CD4-positive, alpha-beta T cell (primary cell): ENCODE measurements at regions not wholly inside any gene's neighbourhood (a gene's known extent, or its start where the extent isn't known, plus 50 kb on each side); places are given as distances from the start of the nearest gene placed in this dataset.

Source experiments
- ATAC-seq: fragments of 200-7000 bp; cut with Tn5 transposase; one replicate; pipeline ENCODE4 v1.10.0; 2022; ENCODE audit warnings: mild to moderate bottlenecking; ENCODE audit not compliant: poor library complexity
- CTCF ChIA-PET: fragments of 350-600 bp; sonication (Branson Sonifier 250); formaldehyde crosslinking; loops from one replicate; lab custom pipeline; 2021; ENCODE audit warnings: antibody characterized with exemption, inconsistent platforms; lab: Charles Lee
- POLR2A ChIA-PET: fragments of 350-600 bp; sonication (Branson Sonifier 250); formaldehyde crosslinking; loops from one replicate; lab custom pipeline; 2021; ENCODE audit warnings: antibody characterized with exemption, inconsistent platforms; lab: Charles Lee
- DNase-seq, 14 experiments: peaks; one replicate each; pipeline ENCODE4 v3.0.0-alpha.2; 2013 to 2020; ENCODE audit warnings: mixed read lengths in 2 of 14
- H3K27ac ChIP-seq, 2 donors: one replicate each; pipeline versions ENCODE4 v1.5.1 to v1.7.0; 2013; ENCODE audit warnings: low read length in 2 of 2, low read depth in 1 of 2, mild to moderate bottlenecking in 1 of 2
- H3K27me3 ChIP-seq, 2 experiments: 1 replicate in 1 of 2; 2 replicates in 1 of 2; pipeline versions ENCODE4 v1.6.1 to v1.7.0; 2013; ENCODE audit warnings: low read length in 2 of 2, control low read depth in 1 of 2, mild to moderate bottlenecking in 1 of 2, moderate library complexity in 1 of 2; ENCODE audit not compliant: insufficient read depth in 2 of 2, control insufficient read depth in 1 of 2
- H3K36me3 ChIP-seq: one replicate; pipeline ENCODE4 v1.6.1; 2013; ENCODE audit warnings: low read length, control low read depth; ENCODE audit not compliant: insufficient read depth
- H3K4me1 ChIP-seq: one replicate; pipeline ENCODE4 v1.6.1; 2013; ENCODE audit warnings: low read length, control low read depth; ENCODE audit not compliant: insufficient read depth
- H3K4me3 ChIP-seq: one replicate; pipeline ENCODE4 v1.5.1; 2013; ENCODE audit warnings: mild to moderate bottlenecking, low read length, moderate library complexity
- H3K9me3 ChIP-seq, 2 experiments: 1 replicate in 1 of 2; 2 replicates in 1 of 2; pipeline versions ENCODE4 v1.6.1 to v1.7.0; 2013; ENCODE audit warnings: low read length in 2 of 2, mild to moderate bottlenecking in 2 of 2, control low read depth in 1 of 2, moderate library complexity in 1 of 2; ENCODE audit not compliant: control insufficient read depth in 1 of 2, insufficient read depth in 1 of 2
- H3K27ac Mint-ChIP-seq: one replicate; pipeline ENCODE4 v1.8.0; 2020; ENCODE audit warnings: mixed read lengths
- H3K27me3 Mint-ChIP-seq: one replicate; pipeline ENCODE4 v1.8.0; 2021; ENCODE audit warnings: mixed read lengths
- H3K36me3 Mint-ChIP-seq: one replicate; pipeline ENCODE4 v1.8.0; 2021; ENCODE audit warnings: low read depth, mixed read lengths
- H3K4me1 Mint-ChIP-seq: one replicate; pipeline ENCODE4 v1.8.0; 2021; ENCODE audit warnings: low read depth, mixed read lengths
- H3K4me3 Mint-ChIP-seq: one replicate; pipeline ENCODE4 v1.8.0; 2020; ENCODE audit warnings: mild to moderate bottlenecking, mixed read lengths
- H3K9me3 Mint-ChIP-seq: one replicate; pipeline ENCODE4 v1.8.0; 2020; ENCODE audit warnings: mixed read lengths
- intact Hi-C, 2 experiments: fragments of 100-400 bp; cut with DNase I in 1 of 2; cut with micrococcal nuclease in 1 of 2; formaldehyde crosslinking; loops; one replicate each; pipeline versions ENCODE4 v1.15.1 to v1.9.0; 2023 to 2025; cut with DNase I, micrococcal nuclease
- TF ChIP-seq, protein P1 (sequence below): fragments of 200-600 bp; IDR thresholded peaks from one replicate; pipeline ENCODE4 v1.8.0; 2022; ENCODE audit warnings: antibody characterized with exemption, mild to moderate bottlenecking

DNA sequence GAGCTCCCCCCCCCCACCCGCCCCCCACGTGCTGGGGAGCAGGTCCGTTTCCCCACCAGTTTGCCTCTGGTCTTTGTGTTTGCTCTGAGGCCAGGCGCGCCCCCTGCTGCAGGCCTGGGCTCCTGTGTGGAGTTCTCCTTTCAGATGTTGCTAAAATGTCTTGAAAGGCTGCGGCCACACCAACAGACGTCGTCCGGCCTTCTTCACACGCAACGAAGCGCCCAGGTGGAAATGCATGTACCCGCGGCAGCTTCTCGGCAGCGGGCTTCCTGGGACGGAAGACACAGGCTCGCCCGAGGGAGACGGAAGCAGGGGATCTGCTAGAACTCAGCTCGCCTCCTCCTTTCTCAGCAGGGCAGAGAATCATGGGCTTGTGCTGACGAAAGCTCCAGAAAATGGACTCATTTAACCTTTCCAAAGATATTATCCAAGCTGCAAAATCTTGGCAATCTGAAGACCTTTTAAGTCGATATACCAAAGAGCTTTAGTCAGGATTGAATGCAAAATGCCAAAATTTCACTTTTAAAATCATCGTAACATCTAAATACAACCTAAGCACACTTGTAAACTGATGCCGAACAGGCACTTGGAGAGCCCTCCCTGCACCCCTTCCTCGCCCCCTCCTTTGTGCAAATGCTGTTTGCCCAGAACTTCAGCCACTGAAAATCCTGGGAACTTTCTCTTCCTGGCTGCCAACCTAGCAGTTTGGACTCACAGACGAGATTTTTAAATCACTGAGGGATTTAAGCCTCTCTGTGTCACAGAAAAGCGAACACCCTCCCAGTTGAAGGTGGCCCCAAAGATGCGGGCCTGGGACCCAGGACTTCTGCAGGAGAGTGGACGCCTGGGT lies 125.5 kb upstream of the ZNF516 start:
- peak in 9 of 14 experiments; percentile 4 to 54 (median 16) for DNase-seq
- intact Hi-C loops: loop anchor here (1.0 to 2.0 kb wide), 2 partner anchors 221 to 222 kb away; no protein-coding TSS in a partner anchor
- Histone ChIP-seq H3K4me3 (no peak overlapping the region), H3K27me3 (peaks cover 4 to 10% of the 10 kb centered on the region in 2 experiments), H3K9me3 (no peaks in the 10 kb centered on the region), H3K27ac (no peak overlapping the region), H3K4me1 (peaks cover 5% of the 10 kb centered on the region), H3K36me3 (no peaks in the 10 kb centered on the region)
- Mint-ChIP-seq H3K27me3 (peaks cover 53% of the 10 kb centered on the region), H3K36me3 (no peaks in the 10 kb centered on the region), H3K4me1 (peaks cover 19% of the 10 kb centered on the region), H3K9me3 (no peaks in the 10 kb centered on the region), H3K27ac (no peak overlapping the region), H3K4me3 (peak overlapping the region; percentile 74)
- TF ChIP-seq, protein P1, sequence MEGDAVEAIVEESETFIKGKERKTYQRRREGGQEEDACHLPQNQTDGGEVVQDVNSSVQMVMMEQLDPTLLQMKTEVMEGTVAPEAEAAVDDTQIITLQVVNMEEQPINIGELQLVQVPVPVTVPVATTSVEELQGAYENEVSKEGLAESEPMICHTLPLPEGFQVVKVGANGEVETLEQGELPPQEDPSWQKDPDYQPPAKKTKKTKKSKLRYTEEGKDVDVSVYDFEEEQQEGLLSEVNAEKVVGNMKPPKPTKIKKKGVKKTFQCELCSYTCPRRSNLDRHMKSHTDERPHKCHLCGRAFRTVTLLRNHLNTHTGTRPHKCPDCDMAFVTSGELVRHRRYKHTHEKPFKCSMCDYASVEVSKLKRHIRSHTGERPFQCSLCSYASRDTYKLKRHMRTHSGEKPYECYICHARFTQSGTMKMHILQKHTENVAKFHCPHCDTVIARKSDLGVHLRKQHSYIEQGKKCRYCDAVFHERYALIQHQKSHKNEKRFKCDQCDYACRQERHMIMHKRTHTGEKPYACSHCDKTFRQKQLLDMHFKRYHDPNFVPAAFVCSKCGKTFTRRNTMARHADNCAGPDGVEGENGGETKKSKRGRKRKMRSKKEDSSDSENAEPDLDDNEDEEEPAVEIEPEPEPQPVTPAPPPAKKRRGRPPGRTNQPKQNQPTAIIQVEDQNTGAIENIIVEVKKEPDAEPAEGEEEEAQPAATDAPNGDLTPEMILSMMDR: peak; percentile 19
- POLR2A ChIA-PET: interaction anchor here (0.7 kb wide), 1 partner anchor 153 kb away, joined by 3 read pairs; no protein-coding TSS in a partner anchor
- CTCF ChIA-PET: no interaction called here
- peak; percentile 29 for ATAC-seq

DNA sequence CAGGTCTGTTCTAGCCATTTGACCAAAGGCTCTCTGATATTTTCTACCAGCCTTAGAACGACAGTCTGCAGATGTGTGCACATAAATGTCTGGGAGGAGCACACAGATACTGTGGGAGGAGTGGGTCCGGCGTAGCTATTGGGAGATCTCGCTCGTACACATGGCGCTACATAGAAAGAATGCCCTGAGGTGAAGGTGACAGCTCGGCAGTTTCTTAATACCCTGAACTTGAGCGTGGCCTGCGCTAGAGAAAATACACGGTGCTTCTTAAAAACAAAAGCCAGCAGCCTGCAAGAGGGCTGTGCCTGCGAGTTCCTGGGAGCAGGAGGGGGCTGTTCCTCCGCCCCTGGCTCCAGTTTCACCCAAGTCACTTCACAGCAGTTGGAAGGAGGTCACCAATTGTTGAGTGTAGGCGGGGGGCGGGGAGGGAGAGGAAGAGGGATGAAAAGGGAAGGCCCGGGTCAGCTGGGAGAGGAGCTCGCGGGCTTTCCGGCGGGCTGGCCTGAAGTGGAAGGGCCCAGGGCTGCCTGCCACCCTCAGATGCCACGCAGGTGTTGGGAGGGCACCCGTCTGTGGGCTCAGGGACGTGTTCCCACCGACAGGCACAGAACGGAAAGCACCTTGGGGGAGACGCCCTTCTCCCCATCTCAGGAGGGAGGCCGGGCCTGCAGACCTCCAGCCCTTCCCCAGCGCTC lies 124.7 kb upstream of the ZNF516 start:
- Histone ChIP-seq H3K36me3 (no peaks in the 10 kb centered on the region), H3K9me3 (no peaks in the 10 kb centered on the region), H3K4me1 (peaks cover 5% of the 10 kb centered on the region), H3K4me3 (no peak overlapping the region), H3K27me3 (peaks cover 9 to 10% of the 10 kb centered on the region in 2 experiments), H3K27ac (no peak overlapping the region)
- CTCF ChIA-PET: no interaction called here
- Mint-ChIP-seq H3K27ac (no peak overlapping the region), H3K4me1 (peaks cover 19% of the 10 kb centered on the region), H3K27me3 (peaks cover 53% of the 10 kb centered on the region), H3K4me3 (no peak overlapping the region), H3K36me3 (no peaks in the 10 kb centered on the region), H3K9me3 (no peaks in the 10 kb centered on the region)
- intact Hi-C loops: loop anchor here (1.0 to 2.0 kb wide), 2 partner anchors 220 to 221 kb away; no protein-coding TSS in a partner anchor
- ATAC-seq (no peak), DNase-seq (no peak)
- TF ChIP-seq, protein P1: no peak
- POLR2A ChIA-PET: no interaction called here

DNA sequence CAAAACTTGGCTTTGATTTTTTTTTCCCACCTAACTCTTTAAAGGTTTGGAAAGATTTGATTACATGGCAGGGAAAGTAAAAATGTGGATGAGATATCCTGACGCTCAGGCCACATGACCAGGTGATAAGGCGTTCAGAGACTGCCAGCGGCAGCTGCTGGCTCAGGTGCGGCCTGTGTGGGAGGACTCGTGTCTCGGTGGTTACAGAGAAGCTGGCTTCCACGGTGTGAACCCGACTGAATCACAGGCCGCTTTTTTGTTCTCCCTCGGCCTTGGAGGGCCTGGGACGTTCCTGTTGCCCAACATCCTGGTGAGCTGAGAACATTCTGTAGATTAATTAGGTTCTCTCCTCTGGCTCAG lies 124.2 kb upstream of the ZNF516 start:
- DNase-seq: peak in 1 of 14 experiments; percentile 15
- Mint-ChIP-seq H3K27ac (no peak overlapping the region), H3K4me3 (no peak overlapping the region), H3K36me3 (no peaks in the 10 kb centered on the region), H3K9me3 (no peaks in the 10 kb centered on the region), H3K27me3 (peaks cover 54% of the 10 kb centered on the region), H3K4me1 (peaks cover 19% of the 10 kb centered on the region)
- intact Hi-C loops: no loop called here
- ChIA-PET POLR2A (no interaction called here), CTCF (no interaction called here)
- no peaks in the 10 kb centered on the region for H3K9me3 ChIP-seq
- peaks cover 5% of the 10 kb centered on the region for H3K4me1 ChIP-seq
- ATAC-seq: no peak
- H3K27ac ChIP-seq: no peak overlapping the region
- H3K27me3 ChIP-seq: peaks cover 9 to 12% of the 10 kb centered on the region in 2 experiments
- TF ChIP-seq, protein P1: no peak
- no peaks in the 10 kb centered on the region for H3K36me3 ChIP-seq
- no peak overlapping the region for H3K4me3 ChIP-seq
